ENCODE measurements at regions not wholly inside any gene's neighbourhood (a gene's known extent, or its start where the extent isn't known, plus 50 kb on each side); places are given as distances from the start of the nearest gene placed in this dataset.

DNA sequence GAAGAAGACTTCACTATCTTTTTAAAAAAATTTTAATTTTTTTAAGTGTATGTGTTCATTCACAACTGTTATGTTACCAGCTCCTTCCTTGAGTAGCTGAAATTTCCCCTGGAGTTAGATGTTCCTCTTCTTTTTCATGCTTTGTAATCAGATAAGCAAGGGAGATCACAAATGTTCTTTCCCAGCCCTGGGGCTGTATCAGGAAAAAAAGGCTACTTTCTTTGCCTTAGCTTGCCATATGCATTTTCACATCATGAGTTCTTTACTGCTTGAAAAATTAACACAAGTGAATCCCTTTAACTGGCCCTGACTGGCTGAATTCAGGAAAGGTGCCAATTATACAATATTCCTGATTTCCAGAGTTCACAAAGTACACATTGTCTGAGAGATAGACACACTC, 353.2 kb upstream of the ATP11B start:
- H3K79me2 ChIP-seq (ENCODE audit: control insufficient read depth, insufficient read depth, low read length, poor library complexity): no peaks in the 10 kb centered on the region
- no peak overlapping the region for H3K27ac ChIP-seq (ENCODE audit: low read depth, low read length)
- no peaks in the 10 kb centered on the region for H3K4me1 ChIP-seq (ENCODE audit: control insufficient read depth in 1 of 2, insufficient read depth in 2 of 2, low read length in 2 of 2)
- H2BK5ac ChIP-seq (ENCODE audit: low read depth, low read length, poor library complexity): no peak overlapping the region
- no peaks in the 10 kb centered on the region for H3K79me1 ChIP-seq (ENCODE audit: low read length)
- H2BK12ac ChIP-seq (ENCODE audit: low read length): no peak overlapping the region
- DNase-seq: peak in 1 of 2 donors; percentile 32
- no peaks in the 10 kb centered on the region for H3K27me3 ChIP-seq (ENCODE audit: insufficient read depth, low read length)
- no peak overlapping the region for H3K18ac ChIP-seq (ENCODE audit: low read length)
- no peak overlapping the region for H4K12ac ChIP-seq (ENCODE audit: low read depth, low read length)
- no peaks in the 10 kb centered on the region for H3K9me3 ChIP-seq (ENCODE audit: insufficient read depth, low read depth, low read length)
- no peak overlapping the region for H4K91ac ChIP-seq (ENCODE audit: low read depth, low read length)
- H2AFZ ChIP-seq (ENCODE audit: insufficient read depth, low read length, poor library complexity): no peak overlapping the region
- no peak overlapping the region for H2AK5ac ChIP-seq (ENCODE audit: low read length)
- H4K8ac ChIP-seq (ENCODE audit: low read depth, low read length): no peak overlapping the region
- H3K36me3 ChIP-seq (ENCODE audit: control insufficient read depth in 1 of 2, insufficient read depth in 2 of 2, low read length in 2 of 2): no peaks in the 10 kb centered on the region
- H3K4me3 ChIP-seq (ENCODE audit: low read depth, low read length): no peak overlapping the region
- H3K9ac ChIP-seq (ENCODE audit: low read length): no peak overlapping the region
- H2BK120ac ChIP-seq (ENCODE audit: insufficient read depth, low read length, poor library complexity): no peak overlapping the region
- no peak overlapping the region for H3K4me2 ChIP-seq (ENCODE audit: low read length)
- H3K23ac ChIP-seq (ENCODE audit: low read length): no peak overlapping the region
- H3K4ac ChIP-seq (ENCODE audit: low read depth, low read length): no peak overlapping the region
- no peak overlapping the region for H3K14ac ChIP-seq (ENCODE audit: low read length)

DNA sequence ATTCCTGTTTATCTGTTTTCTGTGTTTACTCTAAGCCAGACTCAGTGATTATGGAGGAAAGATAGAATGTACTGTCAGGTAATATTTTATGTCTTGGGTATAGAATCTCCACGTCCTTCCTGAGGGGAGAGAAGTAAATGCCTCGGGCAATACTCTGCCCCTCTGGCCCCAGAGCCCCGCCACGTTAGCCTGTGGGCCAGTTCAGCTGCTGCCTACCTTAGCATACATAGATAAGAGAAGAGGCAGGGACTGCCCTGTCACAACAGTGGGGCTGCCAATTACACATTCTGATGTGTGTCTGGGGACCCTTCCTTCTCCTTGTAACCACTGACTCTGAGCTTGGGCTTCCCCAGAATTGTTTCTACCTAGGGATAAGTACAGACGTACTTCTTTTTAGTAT, 347.7 kb upstream of the ATP11B start:
- H4K12ac ChIP-seq (ENCODE audit: low read depth, low read length): no peak overlapping the region
- no peak overlapping the region for H3K18ac ChIP-seq (ENCODE audit: low read length)
- H3K27me3 ChIP-seq (ENCODE audit: insufficient read depth, low read length): no peaks in the 10 kb centered on the region
- no peak overlapping the region for H4K91ac ChIP-seq (ENCODE audit: low read depth, low read length)
- H3K4me3 ChIP-seq (ENCODE audit: low read depth, low read length): no peak overlapping the region
- H3K9ac ChIP-seq (ENCODE audit: low read length): no peak overlapping the region
- H3K14ac ChIP-seq (ENCODE audit: low read length): no peak overlapping the region
- no peak overlapping the region for H2AFZ ChIP-seq (ENCODE audit: insufficient read depth, low read length, poor library complexity)
- no peak overlapping the region for H4K8ac ChIP-seq (ENCODE audit: low read depth, low read length)
- no CpG with 5 or more reads among the region's 5 CpGs for WGBS (ENCODE audit: extremely low coverage, insufficient coverage, insufficient read length)
- no peak overlapping the region for H2BK12ac ChIP-seq (ENCODE audit: low read length)
- no peaks in the 10 kb centered on the region for H3K79me2 ChIP-seq (ENCODE audit: control insufficient read depth, insufficient read depth, low read length, poor library complexity)
- H3K79me1 ChIP-seq (ENCODE audit: low read length): no peaks in the 10 kb centered on the region
- H3K23ac ChIP-seq (ENCODE audit: low read length): no peak overlapping the region
- H3K4ac ChIP-seq (ENCODE audit: low read depth, low read length): no peak overlapping the region
- H2BK120ac ChIP-seq (ENCODE audit: insufficient read depth, low read length, poor library complexity): no peak overlapping the region
- DNase-seq: no peak
- no peaks in the 10 kb centered on the region for H3K9me3 ChIP-seq (ENCODE audit: insufficient read depth, low read depth, low read length)
- H2AK5ac ChIP-seq (ENCODE audit: low read length): no peak overlapping the region
- H3K36me3 ChIP-seq (ENCODE audit: control insufficient read depth in 1 of 2, insufficient read depth in 2 of 2, low read length in 2 of 2): no peaks in the 10 kb centered on the region
- H3K27ac ChIP-seq (ENCODE audit: low read depth, low read length): no peak overlapping the region
- peaks cover 2 to 3% of the 10 kb centered on the region in 2 experiments for H3K4me1 ChIP-seq (ENCODE audit: control insufficient read depth in 1 of 2, insufficient read depth in 2 of 2, low read length in 2 of 2)
- peak overlapping the region; percentile 31 for H2BK5ac ChIP-seq (ENCODE audit: low read depth, low read length, poor library complexity)
- no peak overlapping the region for H3K4me2 ChIP-seq (ENCODE audit: low read length)

DNA sequence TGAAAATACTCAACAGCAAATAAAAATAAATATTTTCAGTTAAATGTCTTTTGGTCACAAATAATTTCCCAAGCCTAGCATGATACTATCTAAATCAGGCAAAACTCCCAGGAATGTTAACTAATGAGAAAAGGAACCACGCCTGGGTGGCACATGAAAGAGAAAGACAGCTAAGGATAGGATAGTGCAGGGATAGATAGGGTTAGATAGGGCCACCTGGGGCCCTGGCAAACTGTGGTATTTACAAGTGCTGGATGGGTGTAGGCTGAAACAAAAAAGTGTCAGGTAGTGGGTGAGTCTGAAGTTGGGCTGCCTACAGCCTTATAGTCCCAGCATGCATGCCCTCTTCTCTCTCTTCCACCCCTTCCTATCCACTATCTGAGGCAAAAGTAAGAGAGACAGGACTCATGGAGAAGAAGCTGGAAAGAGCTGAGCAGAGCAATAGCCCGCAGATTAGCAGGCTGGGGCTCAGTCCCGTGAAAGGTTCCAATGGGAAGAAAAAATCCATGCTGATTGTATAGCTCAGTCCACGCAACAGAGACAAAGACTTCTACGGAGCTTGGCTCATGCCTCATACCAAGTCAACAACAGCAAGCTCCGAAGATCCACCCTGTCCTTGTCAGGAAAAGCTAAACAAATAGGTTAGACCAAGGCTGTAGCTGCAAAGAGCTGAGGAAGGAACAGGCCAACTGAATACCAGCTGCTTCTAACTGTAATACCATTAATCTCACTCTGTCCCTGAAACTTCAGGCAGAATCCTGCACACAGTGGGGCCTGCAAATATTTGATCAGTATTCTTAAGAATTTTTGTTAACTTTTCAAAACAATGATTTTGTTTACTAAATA, 342.1 kb upstream of the ATP11B start:
- H3K18ac ChIP-seq (ENCODE audit: low read length): no peak overlapping the region
- H2AK5ac ChIP-seq (ENCODE audit: low read length): no peak overlapping the region
- no peak overlapping the region for H3K4me3 ChIP-seq (ENCODE audit: low read depth, low read length)
- no peak overlapping the region for H3K9ac ChIP-seq (ENCODE audit: low read length)
- no peak overlapping the region for H4K91ac ChIP-seq (ENCODE audit: low read depth, low read length)
- peak overlapping the region; percentile 39 for H3K14ac ChIP-seq (ENCODE audit: low read length)
- H4K8ac ChIP-seq (ENCODE audit: low read depth, low read length): no peak overlapping the region
- peaks cover 1% of the 10 kb centered on the region for H3K79me2 ChIP-seq (ENCODE audit: control insufficient read depth, insufficient read depth, low read length, poor library complexity)
- no peak for DNase-seq
- peak overlapping the region; percentile 1 for H2BK5ac ChIP-seq (ENCODE audit: low read depth, low read length, poor library complexity)
- no peaks in the 10 kb centered on the region for H3K9me3 ChIP-seq (ENCODE audit: insufficient read depth, low read depth, low read length)
- no peak overlapping the region for H3K23ac ChIP-seq (ENCODE audit: low read length)
- WGBS (ENCODE audit: extremely low coverage, insufficient coverage, insufficient read length): no CpG with 5 or more reads among the region's 6 CpGs
- H3K4ac ChIP-seq (ENCODE audit: low read depth, low read length): no peak overlapping the region
- H2AFZ ChIP-seq (ENCODE audit: insufficient read depth, low read length, poor library complexity): peak overlapping the region; percentile 45
- H3K36me3 ChIP-seq (ENCODE audit: control insufficient read depth in 1 of 2, insufficient read depth in 2 of 2, low read length in 2 of 2): no peaks in the 10 kb centered on the region
- H3K79me1 ChIP-seq (ENCODE audit: low read length): no peaks in the 10 kb centered on the region
- H4K12ac ChIP-seq (ENCODE audit: low read depth, low read length): no peak overlapping the region
- no peaks in the 10 kb centered on the region for H3K27me3 ChIP-seq (ENCODE audit: insufficient read depth, low read length)
- no peak overlapping the region for H3K27ac ChIP-seq (ENCODE audit: low read depth, low read length)
- peak overlapping the region; percentile 43 for H2BK120ac ChIP-seq (ENCODE audit: insufficient read depth, low read length, poor library complexity)
- no peak overlapping the region for H3K4me2 ChIP-seq (ENCODE audit: low read length)
- H3K4me1 ChIP-seq (ENCODE audit: control insufficient read depth in 1 of 2, insufficient read depth in 2 of 2, low read length in 2 of 2): peaks cover 5 to 6% of the 10 kb centered on the region in 2 experiments
- peak overlapping the region; percentile 35 for H2BK12ac ChIP-seq (ENCODE audit: low read length)

DNA sequence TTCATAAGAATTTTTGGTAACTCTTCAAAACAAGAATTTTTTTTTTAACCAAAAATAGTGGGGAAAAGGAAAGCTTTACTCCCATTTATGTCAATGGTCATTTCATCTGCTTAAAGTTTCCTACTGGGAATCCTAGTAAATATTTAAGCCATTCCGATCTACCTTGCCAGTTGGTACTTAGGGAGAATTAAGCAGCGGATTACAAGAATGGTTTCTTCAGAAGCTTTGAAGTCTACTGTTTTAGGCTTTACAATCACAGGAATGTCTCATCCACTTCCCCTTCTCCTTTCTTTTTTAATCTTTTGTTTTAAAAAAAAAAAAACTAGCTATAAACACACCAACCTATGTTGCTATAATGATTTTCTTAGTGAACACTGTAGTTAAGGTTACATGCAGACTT, 341.4 kb upstream of the ATP11B start:
- Histone ChIP-seq H2BK12ac (ENCODE audit: low read length) (no peak overlapping the region), H3K27ac (ENCODE audit: low read depth, low read length) (no peak overlapping the region), H3K4me3 (ENCODE audit: low read depth, low read length) (no peak overlapping the region), H3K23ac (ENCODE audit: low read length) (no peak overlapping the region), H4K8ac (ENCODE audit: low read depth, low read length) (no peak overlapping the region), H2AFZ (ENCODE audit: insufficient read depth, low read length, poor library complexity) (no peak overlapping the region), H3K79me1 (ENCODE audit: low read length) (no peaks in the 10 kb centered on the region), H3K79me2 (ENCODE audit: control insufficient read depth, insufficient read depth, low read length, poor library complexity) (peaks cover 1% of the 10 kb centered on the region), H4K12ac (ENCODE audit: low read depth, low read length) (no peak overlapping the region), H3K4me1 (ENCODE audit: control insufficient read depth in 1 of 2, insufficient read depth in 2 of 2, low read length in 2 of 2) (peaks cover 5 to 6% of the 10 kb centered on the region in 2 experiments), H3K9ac (ENCODE audit: low read length) (no peak overlapping the region), H4K91ac (ENCODE audit: low read depth, low read length) (no peak overlapping the region), H3K36me3 (ENCODE audit: control insufficient read depth in 1 of 2, insufficient read depth in 2 of 2, low read length in 2 of 2) (no peaks in the 10 kb centered on the region), H2BK5ac (ENCODE audit: low read depth, low read length, poor library complexity) (no peak overlapping the region), H3K14ac (ENCODE audit: low read length) (no peak overlapping the region), H3K27me3 (ENCODE audit: insufficient read depth, low read length) (no peaks in the 10 kb centered on the region), H3K4ac (ENCODE audit: low read depth, low read length) (no peak overlapping the region), H3K4me2 (ENCODE audit: low read length) (no peak overlapping the region), H3K18ac (ENCODE audit: low read length) (no peak overlapping the region), H2AK5ac (ENCODE audit: low read length) (no peak overlapping the region), H2BK120ac (ENCODE audit: insufficient read depth, low read length, poor library complexity) (no peak overlapping the region), H3K9me3 (ENCODE audit: insufficient read depth, low read depth, low read length) (no peaks in the 10 kb centered on the region)
- WGBS (ENCODE audit: extremely low coverage, insufficient coverage, insufficient read length): no CpG with 5 or more reads among the region's 2 CpGs
- DNase-seq: no peak
